Uterus (tissue), 3 donors: ENCODE measurements at regions not wholly inside any gene's neighbourhood (a gene's known extent, or its start where the extent isn't known, plus 50 kb on each side); places are given as distances from the start of the nearest gene placed in this dataset.
"Not testable (repeated sequence)": the region's sequence is repeated elsewhere in the genome, so short reads cannot be mapped to it uniquely, and the experiment has no call there.

Source experiments
- DNase-seq, 2 donors: peaks; one replicate each; pipeline ENCODE4 v3.0.0-alpha.2; 2019 to 2020
- H3K27ac ChIP-seq, 2 donors: fragments of 200-600 bp; sonication (generic); 1 replicate in 1 of 2; 2 replicates in 1 of 2; pipeline ENCODE4 v1.5.1; 2016 to 2018
- H3K27me3 ChIP-seq, 2 donors: fragments of 200-600 bp; sonication (generic); one replicate each; pipeline ENCODE4 v1.5.1; 2018 to 2019; ENCODE audit warnings: control low read depth in 1 of 2
- H3K36me3 ChIP-seq, 2 donors: fragments of 200-600 bp; sonication (generic); one replicate each; pipeline ENCODE4 v1.5.1; 2019; ENCODE audit warnings: control low read depth in 1 of 2
- H3K4me1 ChIP-seq, 2 donors: fragments of 200-600 bp; sonication (generic); one replicate each; pipeline ENCODE4 v1.5.1; 2018 to 2019; ENCODE audit warnings: control low read depth in 1 of 2
- H3K4me3 ChIP-seq, 2 donors: fragments of 200-600 bp; sonication (generic); 1 replicate in 1 of 2; 2 replicates in 1 of 2; pipeline ENCODE4 v1.5.1; 2018 to 2019; ENCODE audit warnings: mild to moderate bottlenecking in 1 of 2
- H3K9me3 ChIP-seq, 2 donors: fragments of 200-600 bp; sonication (generic); one replicate each; pipeline ENCODE4 v1.5.1; 2019; ENCODE audit warnings: control low read depth in 1 of 2
- CTCF ChIP-seq, 4 experiments: fragments of 200-600 bp in 2 of 4; fragments of 450-650 bp in 2 of 4; sonication (generic) in 2 of 4; IDR thresholded peaks; one replicate each; pipeline ENCODE4 v1.5.1; 2016 to 2019; ENCODE audit warnings: antibody characterized with exemption in 4 of 4, mild to moderate bottlenecking in 2 of 4, moderate library complexity in 1 of 4
- POLR2A ChIP-seq, 2 donors: fragments of 450-650 bp; IDR thresholded peaks; one replicate each; pipeline ENCODE4 v1.6.1; 2016; ENCODE audit warnings: antibody characterized with exemption in 2 of 2, mild to moderate bottlenecking in 1 of 2, moderate library complexity in 1 of 2
- intact Hi-C: fragments of 100-400 bp; cut with DNase I; formaldehyde crosslinking; loops from one replicate; pipeline ENCODE4 v1.15.1; 2023; ENCODE audit warnings: low total_unique reads
- donor health status: DM: yes; HTN: yes; CAD: no.

- intact Hi-C loops = no loop called here
- Histone ChIP-seq H3K27me3 (no peaks in the 10 kb centered on the region), H3K9me3 (no peaks in the 10 kb centered on the region), H3K36me3 (no peaks in the 10 kb centered on the region), H3K4me3 (no peak overlapping the region), H3K4me1 (no peaks in the 10 kb centered on the region), H3K27ac (no peak overlapping the region)
- no peak for DNase-seq
- TF ChIP-seq POLR2A (IDR thresholded peaks at IDR 0.05) = no peak
- no peak for TF ChIP-seq CTCF (IDR thresholded peaks at IDR 0.05)
Observed at GRCh38 chr5:88085462-88085861, 183.2 kb downstream of the TMEM161B start.

GRCh38 chr5:88081877-88082276 is 186.8 kb downstream of the TMEM161B start:
- DNase-seq = no peak
- intact Hi-C loops = no loop called here
- Histone ChIP-seq H3K27me3 (no peaks in the 10 kb centered on the region), H3K4me3 (no peak overlapping the region), H3K4me1 (no peaks in the 10 kb centered on the region), H3K36me3 (no peaks in the 10 kb centered on the region), H3K27ac (no peak overlapping the region), H3K9me3 (no peaks in the 10 kb centered on the region)
- TF ChIP-seq POLR2A (IDR thresholded peaks at IDR 0.05) = no peak
- no peak for TF ChIP-seq CTCF (IDR thresholded peaks at IDR 0.05)

- Histone ChIP-seq H3K4me3 (no peak overlapping the region), H3K4me1 (no peaks in the 10 kb centered on the region), H3K9me3 (peaks cover 0 to 5% of the 10 kb centered on the region in 2 donors), H3K27ac (no peak overlapping the region), H3K36me3 (no peaks in the 10 kb centered on the region), H3K27me3 (no peaks in the 10 kb centered on the region)
- intact Hi-C loops = no loop called here
- no peak for TF ChIP-seq CTCF (IDR thresholded peaks at IDR 0.05)
- no peak for TF ChIP-seq POLR2A (IDR thresholded peaks at IDR 0.05)
- DNase-seq = no peak
Observed at GRCh38 chr5:88063813-88064212, 204.8 kb downstream of the TMEM161B start.

GRCh38 chr5:88060194-88060593 is 208.5 kb downstream of the TMEM161B start:
- H3K36me3 ChIP-seq = no peaks in the 10 kb centered on the region
- TF ChIP-seq CTCF (IDR thresholded peaks at IDR 0.05) (no peak), POLR2A (IDR thresholded peaks at IDR 0.05) (no peak)
- no peaks in the 10 kb centered on the region for H3K4me1 ChIP-seq
- intact Hi-C loops = no loop called here
- DNase-seq = no peak
- H3K27me3 ChIP-seq = no peaks in the 10 kb centered on the region
- H3K9me3 ChIP-seq = peaks cover 0 to 5% of the 10 kb centered on the region in 2 donors
- H3K4me3 ChIP-seq = no peak overlapping the region
- H3K27ac ChIP-seq = no peak overlapping the region

GRCh38 chr5:88058625-88059024 is 210.0 kb downstream of the TMEM161B start:
- Histone ChIP-seq H3K36me3 (no peaks in the 10 kb centered on the region), H3K27ac (no peak overlapping the region), H3K9me3 (peaks cover 0 to 5% of the 10 kb centered on the region in 2 donors), H3K4me1 (no peaks in the 10 kb centered on the region), H3K4me3 (no peak overlapping the region), H3K27me3 (no peaks in the 10 kb centered on the region)
- intact Hi-C loops = no loop called here
- TF ChIP-seq POLR2A (IDR thresholded peaks at IDR 0.05) = no peak
- TF ChIP-seq CTCF (IDR thresholded peaks at IDR 0.05) = no peak
- DNase-seq = no peak

GRCh38 chr5:88052468-88052867 is 216.2 kb downstream of the TMEM161B start:
- H3K4me1 ChIP-seq, H3K27ac ChIP-seq, H3K27me3 ChIP-seq, H3K4me3 ChIP-seq, H3K9me3 ChIP-seq, DNase-seq, H3K36me3 ChIP-seq, intact Hi-C loops: not testable (repeated sequence)
